Peyer's patch (tissue), 4 donors: ENCODE measurements at regions not wholly inside any gene's neighbourhood (a gene's known extent, or its start where the extent isn't known, plus 50 kb on each side); places are given as distances from the start of the nearest gene placed in this dataset.

Experiments
- DNase-seq, 3 donors: peaks; one replicate each; pipeline ENCODE4 v3.0.0-alpha.2; 2017 to 2019
- H3K27ac ChIP-seq, 4 donors: fragments of 200-600 bp; sonication (generic); one replicate each; pipeline ENCODE4 v1.5.1; 2016 to 2019
- H3K27me3 ChIP-seq, 2 donors: fragments of 200-600 bp; sonication (generic); one replicate each; pipeline ENCODE4 v1.5.1; 2019
- H3K36me3 ChIP-seq, 3 donors: fragments of 200-600 bp; sonication (generic); one replicate each; pipeline ENCODE4 v1.5.1; 2016 to 2019
- H3K4me1 ChIP-seq, 4 donors: fragments of 200-600 bp; sonication (generic); one replicate each; pipeline ENCODE4 v1.5.1; 2016 to 2019
- H3K4me3 ChIP-seq, 4 donors: fragments of 200-600 bp; sonication (generic); 1 replicate in 3 of 4; 2 replicates in 1 of 4; pipeline ENCODE4 v1.5.1; 2016 to 2019; ENCODE audit warnings: mild to moderate bottlenecking in 1 of 4
- H3K9me3 ChIP-seq, 4 donors: fragments of 200-600 bp; sonication (generic); one replicate each; pipeline ENCODE4 v1.5.1; 2016 to 2019; ENCODE audit warnings: mild to moderate bottlenecking in 1 of 4
- CTCF ChIP-seq, 6 experiments: fragments of 450-650 bp in 4 of 6; fragments of 200-600 bp in 2 of 6; sonication (generic) in 1 of 6; IDR thresholded peaks; one replicate each; pipeline ENCODE4 v1.5.1; 2017 to 2019; ENCODE audit warnings: antibody characterized with exemption in 6 of 6, mild to moderate bottlenecking in 3 of 6, moderate library complexity in 1 of 6
- POLR2A ChIP-seq, 2 donors: fragments of 450-650 bp; IDR thresholded peaks; one replicate each; pipeline ENCODE4 v1.5.1; 2017; ENCODE audit warnings: antibody characterized with exemption in 2 of 2, mild to moderate bottlenecking in 2 of 2, moderate library complexity in 2 of 2

GRCh38 chr10:3699916-3700315 lies 85.1 kb downstream of the KLF6 start:
- no peaks in the 10 kb centered on the region for H3K27me3 ChIP-seq
- no peak overlapping the region for H3K4me3 ChIP-seq
- H3K4me1 ChIP-seq = no peaks in the 10 kb centered on the region
- H3K27ac ChIP-seq = no peak overlapping the region
- DNase-seq = no peak
- no peaks in the 10 kb centered on the region for H3K9me3 ChIP-seq
- H3K36me3 ChIP-seq = no peaks in the 10 kb centered on the region
- TF ChIP-seq CTCF (IDR thresholded peaks at IDR 0.05) (no peak), POLR2A (IDR thresholded peaks at IDR 0.05) (no peak)

GRCh38 chr10:3698312-3698711 lies 86.7 kb downstream of the KLF6 start:
- DNase-seq = no peak
- TF ChIP-seq CTCF (IDR thresholded peaks at IDR 0.05) (no peak), POLR2A (IDR thresholded peaks at IDR 0.05) (no peak)
- no peaks in the 10 kb centered on the region for H3K9me3 ChIP-seq

GRCh38 chr10:3693698-3694080 lies 91.3 kb downstream of the KLF6 start:
- no peaks in the 10 kb centered on the region for H3K4me1 ChIP-seq
- H3K4me3 ChIP-seq = no peak overlapping the region
- no peak for DNase-seq
- no peaks in the 10 kb centered on the region for H3K27me3 ChIP-seq
- H3K9me3 ChIP-seq = no peaks in the 10 kb centered on the region
- H3K36me3 ChIP-seq = no peaks in the 10 kb centered on the region
- H3K27ac ChIP-seq = no peak overlapping the region
- TF ChIP-seq CTCF (IDR thresholded peaks at IDR 0.05) = no peak
- TF ChIP-seq POLR2A (IDR thresholded peaks at IDR 0.05) = no peak

More at GRCh38 chr10:3698312-3698711, 86.7 kb downstream of the KLF6 start:
- H3K27ac ChIP-seq = no peak overlapping the region
- no peak overlapping the region for H3K4me3 ChIP-seq
- no peaks in the 10 kb centered on the region for H3K27me3 ChIP-seq
- H3K36me3 ChIP-seq = no peaks in the 10 kb centered on the region
- H3K4me1 ChIP-seq = no peaks in the 10 kb centered on the region

- no peak for DNase-seq
- TF ChIP-seq CTCF (IDR thresholded peaks at IDR 0.05) = no peak
- TF ChIP-seq POLR2A (IDR thresholded peaks at IDR 0.05) = no peak
- Histone ChIP-seq H3K27ac (no peak overlapping the region), H3K9me3 (no peaks in the 10 kb centered on the region), H3K4me1 (no peaks in the 10 kb centered on the region), H3K27me3 (no peaks in the 10 kb centered on the region), H3K4me3 (no peak overlapping the region), H3K36me3 (no peaks in the 10 kb centered on the region)
Observed at GRCh38 chr10:3693022-3693697, 91.8 kb downstream of the KLF6 start.

- no peak for DNase-seq
- no peaks in the 10 kb centered on the region for H3K36me3 ChIP-seq
- no peaks in the 10 kb centered on the region for H3K9me3 ChIP-seq
- no peak overlapping the region for H3K4me3 ChIP-seq
- H3K27ac ChIP-seq = no peak overlapping the region
- no peaks in the 10 kb centered on the region for H3K4me1 ChIP-seq
- TF ChIP-seq CTCF (IDR thresholded peaks at IDR 0.05) (no peak), POLR2A (IDR thresholded peaks at IDR 0.05) (no peak)
- H3K27me3 ChIP-seq = no peaks in the 10 kb centered on the region
Observed at GRCh38 chr10:3692387-3692999, 92.5 kb downstream of the KLF6 start.
